Suprapubic skin (tissue), 4 donors: ENCODE measurements at regions not wholly inside any gene's neighbourhood (a gene's known extent, or its start where the extent isn't known, plus 50 kb on each side); places are given as distances from the start of the nearest gene placed in this dataset.

Experiments
- EP300 ChIP-seq: sonication (generic); formaldehyde crosslinking; IDR thresholded peaks from one replicate; pipeline ENCODE4 v1.6.1; 2017; ENCODE audit warnings: antibody characterized with exemption
- POLR2A ChIP-seq, 2 donors: fragments of 450-650 bp; IDR thresholded peaks; one replicate each; pipeline ENCODE4 v1.6.1; 2017; ENCODE audit warnings: antibody characterized with exemption in 2 of 2, mild to moderate bottlenecking in 2 of 2, moderate library complexity in 2 of 2
- POLR2AphosphoS5 ChIP-seq, 3 donors: sonication (generic); formaldehyde crosslinking; IDR thresholded peaks; one replicate each; pipeline ENCODE4 v1.6.1; 2017; ENCODE audit warnings: antibody characterized with exemption in 3 of 3
- TF ChIP-seq, protein P1 (sequence below), 2 donors: fragments of 200-600 bp in 1 of 2; fragments of 450-650 bp in 1 of 2; sonication (generic) in 1 of 2; IDR thresholded peaks; one replicate each; pipeline ENCODE4 v1.5.1; 2016 to 2019; ENCODE audit warnings: antibody characterized with exemption in 2 of 2, mild to moderate bottlenecking in 1 of 2, moderate library complexity in 1 of 2

DNA sequence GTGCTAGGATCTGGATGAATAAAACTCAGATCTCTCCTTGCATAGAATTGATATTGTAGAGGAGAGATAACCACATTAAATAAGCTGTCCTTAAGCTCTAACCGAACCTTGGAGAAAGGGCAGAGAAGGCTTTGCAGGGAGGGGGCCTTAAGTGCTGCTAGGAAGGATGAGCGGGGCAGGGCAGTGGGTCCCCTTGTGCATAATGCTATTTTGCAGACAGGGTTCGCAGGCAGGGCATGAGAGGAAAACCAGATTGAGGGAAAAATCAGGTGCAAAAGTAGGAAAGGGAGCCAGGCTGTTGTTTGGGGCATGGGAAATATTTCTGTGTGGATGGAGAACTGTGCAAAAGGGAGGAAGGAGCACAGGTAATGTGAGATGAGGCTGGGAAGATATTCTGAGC, 383.0 kb upstream of the JARID2 start:
- TF ChIP-seq, protein P1, sequence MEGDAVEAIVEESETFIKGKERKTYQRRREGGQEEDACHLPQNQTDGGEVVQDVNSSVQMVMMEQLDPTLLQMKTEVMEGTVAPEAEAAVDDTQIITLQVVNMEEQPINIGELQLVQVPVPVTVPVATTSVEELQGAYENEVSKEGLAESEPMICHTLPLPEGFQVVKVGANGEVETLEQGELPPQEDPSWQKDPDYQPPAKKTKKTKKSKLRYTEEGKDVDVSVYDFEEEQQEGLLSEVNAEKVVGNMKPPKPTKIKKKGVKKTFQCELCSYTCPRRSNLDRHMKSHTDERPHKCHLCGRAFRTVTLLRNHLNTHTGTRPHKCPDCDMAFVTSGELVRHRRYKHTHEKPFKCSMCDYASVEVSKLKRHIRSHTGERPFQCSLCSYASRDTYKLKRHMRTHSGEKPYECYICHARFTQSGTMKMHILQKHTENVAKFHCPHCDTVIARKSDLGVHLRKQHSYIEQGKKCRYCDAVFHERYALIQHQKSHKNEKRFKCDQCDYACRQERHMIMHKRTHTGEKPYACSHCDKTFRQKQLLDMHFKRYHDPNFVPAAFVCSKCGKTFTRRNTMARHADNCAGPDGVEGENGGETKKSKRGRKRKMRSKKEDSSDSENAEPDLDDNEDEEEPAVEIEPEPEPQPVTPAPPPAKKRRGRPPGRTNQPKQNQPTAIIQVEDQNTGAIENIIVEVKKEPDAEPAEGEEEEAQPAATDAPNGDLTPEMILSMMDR (IDR thresholded peaks at IDR 0.05): no peak
- TF ChIP-seq EP300 (no peak), POLR2AphosphoS5 (IDR thresholded peaks at IDR 0.05) (no peak), POLR2A (IDR thresholded peaks at IDR 0.05) (no peak)
